GM06990 (cell line): ENCODE measurements at regions not wholly inside any gene's neighbourhood (a gene's known extent, or its start where the extent isn't known, plus 50 kb on each side); places are given as distances from the start of the nearest gene placed in this dataset.

Experiments
- DNase-seq: peaks from one replicate; pipeline ENCODE4 v3.0.0-alpha.2; 2011; ENCODE audit not compliant: insufficient read length; ENCODE audit errors: extremely low read depth
- H3K27me3 ChIP-seq: replicated peaks from 2 replicates; pipeline ENCODE4 v1.6.0; 2011; ENCODE audit warnings: low read length; ENCODE audit not compliant: control insufficient read depth, insufficient read depth
- H3K36me3 ChIP-seq: 2 replicates; pipeline ENCODE4 v1.5.1; 2011; ENCODE audit warnings: low read length; ENCODE audit not compliant: control insufficient read depth, insufficient read depth
- H3K4me3 ChIP-seq: replicated peaks from 2 replicates; pipeline ENCODE4 v1.5.1; 2011; ENCODE audit warnings: low read depth, mild to moderate bottlenecking, control low read depth, low read length
- TF ChIP-seq, protein P1 (sequence below): IDR thresholded peaks from 2 replicates; pipeline ENCODE4 v1.5.1; 2011; ENCODE audit warnings: low read length, control low read depth, mild to moderate bottlenecking, inconsistent platforms; ENCODE audit not compliant: insufficient read depth, poor library complexity, severe bottlenecking

GRCh38 chr4:110799211-110799610, 176.3 kb upstream of the PITX2 start:
- no peaks in the 10 kb centered on the region for H3K36me3 ChIP-seq
- H3K4me3 ChIP-seq = no peak overlapping the region
- TF ChIP-seq, protein P1, sequence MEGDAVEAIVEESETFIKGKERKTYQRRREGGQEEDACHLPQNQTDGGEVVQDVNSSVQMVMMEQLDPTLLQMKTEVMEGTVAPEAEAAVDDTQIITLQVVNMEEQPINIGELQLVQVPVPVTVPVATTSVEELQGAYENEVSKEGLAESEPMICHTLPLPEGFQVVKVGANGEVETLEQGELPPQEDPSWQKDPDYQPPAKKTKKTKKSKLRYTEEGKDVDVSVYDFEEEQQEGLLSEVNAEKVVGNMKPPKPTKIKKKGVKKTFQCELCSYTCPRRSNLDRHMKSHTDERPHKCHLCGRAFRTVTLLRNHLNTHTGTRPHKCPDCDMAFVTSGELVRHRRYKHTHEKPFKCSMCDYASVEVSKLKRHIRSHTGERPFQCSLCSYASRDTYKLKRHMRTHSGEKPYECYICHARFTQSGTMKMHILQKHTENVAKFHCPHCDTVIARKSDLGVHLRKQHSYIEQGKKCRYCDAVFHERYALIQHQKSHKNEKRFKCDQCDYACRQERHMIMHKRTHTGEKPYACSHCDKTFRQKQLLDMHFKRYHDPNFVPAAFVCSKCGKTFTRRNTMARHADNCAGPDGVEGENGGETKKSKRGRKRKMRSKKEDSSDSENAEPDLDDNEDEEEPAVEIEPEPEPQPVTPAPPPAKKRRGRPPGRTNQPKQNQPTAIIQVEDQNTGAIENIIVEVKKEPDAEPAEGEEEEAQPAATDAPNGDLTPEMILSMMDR = no peak
- H3K27me3 ChIP-seq = no peaks in the 10 kb centered on the region
- DNase-seq = no peak

DNA sequence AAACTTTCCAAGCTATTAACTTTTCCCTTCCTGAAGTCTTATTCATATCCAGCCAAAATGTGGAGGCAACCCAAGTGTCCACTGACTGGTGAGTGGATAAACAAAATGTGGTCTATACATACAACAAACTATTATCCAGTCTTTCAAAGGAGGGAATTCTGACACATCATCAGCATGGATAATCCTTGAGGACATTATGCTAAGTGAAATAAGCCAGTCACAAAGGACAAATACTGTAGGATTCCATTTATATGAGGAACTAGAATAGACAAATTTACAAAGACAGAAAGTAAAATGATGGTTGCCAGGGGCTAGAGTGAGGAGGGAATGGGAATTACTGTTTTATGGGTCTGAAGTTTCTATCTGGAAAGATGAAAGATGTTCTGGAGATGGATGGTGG, 178.7 kb upstream of the PITX2 start:
- Histone ChIP-seq H3K27me3 (no peaks in the 10 kb centered on the region), H3K4me3 (no peak overlapping the region), H3K36me3 (no peaks in the 10 kb centered on the region)
- TF ChIP-seq, protein P1 = no peak
- DNase-seq = no peak

GRCh38 chr4:110808351-110808878, 185.5 kb upstream of the PITX2 start:
- Histone ChIP-seq H3K36me3 (no peaks in the 10 kb centered on the region), H3K27me3 (no peaks in the 10 kb centered on the region), H3K4me3 (no peak overlapping the region)
- DNase-seq = no peak
- TF ChIP-seq, protein P1 = no peak

DNA sequence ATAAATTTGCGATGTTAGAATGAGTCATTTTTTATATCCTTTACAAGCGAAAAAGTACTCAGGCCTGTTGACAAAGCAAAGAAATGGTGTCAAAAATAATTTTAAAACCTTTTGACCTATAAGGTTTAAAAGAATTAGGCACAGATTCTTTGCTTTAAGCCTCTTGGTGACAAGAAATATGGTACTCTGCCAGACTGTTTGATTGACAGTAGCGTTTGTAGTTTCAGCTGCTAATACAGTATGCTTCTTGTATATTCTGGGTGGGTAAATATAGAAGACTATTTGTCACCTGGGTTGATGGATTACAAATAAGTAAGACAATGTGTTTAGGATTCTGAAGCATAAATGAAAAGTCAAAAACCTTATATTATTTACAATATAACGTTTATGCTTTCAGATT, 193.1 kb upstream of the PITX2 start:
- Histone ChIP-seq H3K4me3 (no peak overlapping the region), H3K36me3 (no peaks in the 10 kb centered on the region), H3K27me3 (no peaks in the 10 kb centered on the region)
- TF ChIP-seq, protein P1 = no peak
- DNase-seq = no peak

- no peak for DNase-seq
- TF ChIP-seq, protein P1 = no peak
- Histone ChIP-seq H3K27me3 (no peaks in the 10 kb centered on the region), H3K36me3 (no peaks in the 10 kb centered on the region), H3K4me3 (no peak overlapping the region)
These were observed 193.5 kb upstream of the PITX2 start for GRCh38 chr4:110816367-110816766.

GRCh38 chr4:110821186-110821585, 198.3 kb upstream of the PITX2 start:
- no peaks in the 10 kb centered on the region for H3K36me3 ChIP-seq
- no peaks in the 10 kb centered on the region for H3K27me3 ChIP-seq
- TF ChIP-seq, protein P1 = no peak
- DNase-seq = no peak
- H3K4me3 ChIP-seq = no peak overlapping the region
